Epidermal melanocyte (primary cell): ENCODE measurements at regions not wholly inside any gene's neighbourhood (a gene's known extent, or its start where the extent isn't known, plus 50 kb on each side); places are given as distances from the start of the nearest gene placed in this dataset.
"Not testable (repeated sequence)": the region's sequence is repeated elsewhere in the genome, so short reads cannot be mapped to it uniquely, and the experiment has no call there.

Experiments
- DNase-seq: peaks from one replicate; pipeline ENCODE4 v3.0.0; 2011; ENCODE audit warnings: low spot score; ENCODE audit not compliant: insufficient read length

DNA sequence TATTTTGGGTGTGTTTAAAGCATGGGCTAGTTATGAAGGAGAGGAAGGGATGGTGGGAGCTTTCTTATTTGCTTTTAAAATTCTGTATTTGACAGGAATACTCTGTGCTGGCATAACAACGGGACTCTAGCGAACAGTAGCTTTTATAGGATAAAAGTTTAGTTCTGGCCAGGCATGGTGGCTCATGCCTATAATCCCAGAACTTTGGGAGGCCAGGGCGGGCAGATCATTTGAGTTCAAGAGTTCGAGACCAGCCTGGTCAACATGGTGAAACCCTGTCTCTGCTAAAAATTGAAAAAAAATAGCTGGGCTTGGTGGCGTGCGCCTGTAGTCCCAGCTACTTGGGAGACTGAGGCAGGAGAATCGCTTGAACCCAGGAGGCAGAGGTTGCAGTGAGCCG, 71.5 kb upstream of the GADD45A start:
- DNase-seq = not testable (repeated sequence)

DNA sequence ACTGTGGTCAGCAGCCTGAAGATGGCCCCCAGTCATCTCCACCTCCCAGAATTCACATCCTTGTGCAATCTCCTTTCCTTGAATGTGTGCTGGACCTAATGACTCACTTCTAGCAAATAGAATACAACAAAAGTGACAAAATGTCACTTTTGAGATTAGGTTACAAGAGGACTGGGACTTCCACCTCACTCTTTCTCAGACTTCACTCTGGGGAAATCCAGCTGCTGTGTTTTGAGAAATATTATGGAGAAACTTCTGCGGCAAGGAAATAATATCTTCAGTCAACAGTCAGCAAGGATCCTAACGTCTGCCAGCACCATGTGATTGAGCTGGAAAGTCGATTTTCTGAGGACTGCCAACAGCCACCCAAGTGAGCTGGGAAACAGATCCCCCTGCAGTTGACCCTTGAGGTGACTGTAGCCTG, 70.5 kb upstream of the GADD45A start:
- DNase-seq = no peak

DNA sequence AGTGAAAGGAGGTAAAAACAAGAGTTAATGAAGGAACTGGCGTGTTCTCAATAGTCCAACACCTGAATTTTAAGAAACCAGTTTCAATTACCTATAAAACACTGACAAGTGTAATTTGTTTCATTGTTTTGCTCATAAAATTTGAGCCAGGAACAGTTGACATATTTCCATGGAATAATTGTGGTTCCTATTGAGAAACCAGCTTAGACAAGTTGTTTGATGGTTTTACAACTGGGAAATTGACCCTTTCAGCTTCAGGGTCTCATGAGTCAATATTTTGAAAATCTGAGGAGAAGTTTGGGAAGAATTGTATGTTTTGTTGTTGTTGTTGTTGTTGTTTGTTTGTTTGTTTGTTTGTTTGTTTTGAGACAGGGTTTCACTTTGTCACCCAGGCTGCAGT, 69.1 kb upstream of the GADD45A start:
- DNase-seq = no peak

DNA sequence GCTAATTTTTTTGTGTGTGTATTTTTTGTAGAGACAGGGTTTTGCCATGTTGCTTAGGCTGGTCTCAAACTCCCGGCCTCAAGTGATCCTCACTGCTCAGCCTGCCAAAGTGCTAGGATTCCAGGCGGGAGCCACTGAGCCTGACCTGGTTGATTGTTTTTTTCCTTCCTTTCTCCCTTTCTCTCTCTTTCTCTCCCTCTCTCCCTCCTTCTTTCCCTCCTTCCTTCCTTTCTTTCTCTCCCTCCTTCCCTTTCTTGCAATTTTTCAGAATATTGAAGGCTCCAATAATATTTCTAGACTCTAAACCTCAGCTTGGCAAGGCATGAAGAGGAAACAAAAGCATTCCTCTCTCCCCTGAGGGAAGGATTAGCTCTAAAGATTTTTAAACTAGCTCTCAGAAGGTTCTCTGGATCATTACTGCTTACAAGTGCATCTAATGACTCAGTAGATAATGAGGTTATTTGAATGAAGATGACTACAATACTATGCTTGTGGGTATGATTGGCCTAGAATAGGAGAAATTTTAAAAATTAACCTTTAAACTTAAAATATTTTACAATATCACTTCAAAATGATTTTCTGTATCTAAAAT, 68.5 kb upstream of the GADD45A start:
- no peak for DNase-seq

DNA sequence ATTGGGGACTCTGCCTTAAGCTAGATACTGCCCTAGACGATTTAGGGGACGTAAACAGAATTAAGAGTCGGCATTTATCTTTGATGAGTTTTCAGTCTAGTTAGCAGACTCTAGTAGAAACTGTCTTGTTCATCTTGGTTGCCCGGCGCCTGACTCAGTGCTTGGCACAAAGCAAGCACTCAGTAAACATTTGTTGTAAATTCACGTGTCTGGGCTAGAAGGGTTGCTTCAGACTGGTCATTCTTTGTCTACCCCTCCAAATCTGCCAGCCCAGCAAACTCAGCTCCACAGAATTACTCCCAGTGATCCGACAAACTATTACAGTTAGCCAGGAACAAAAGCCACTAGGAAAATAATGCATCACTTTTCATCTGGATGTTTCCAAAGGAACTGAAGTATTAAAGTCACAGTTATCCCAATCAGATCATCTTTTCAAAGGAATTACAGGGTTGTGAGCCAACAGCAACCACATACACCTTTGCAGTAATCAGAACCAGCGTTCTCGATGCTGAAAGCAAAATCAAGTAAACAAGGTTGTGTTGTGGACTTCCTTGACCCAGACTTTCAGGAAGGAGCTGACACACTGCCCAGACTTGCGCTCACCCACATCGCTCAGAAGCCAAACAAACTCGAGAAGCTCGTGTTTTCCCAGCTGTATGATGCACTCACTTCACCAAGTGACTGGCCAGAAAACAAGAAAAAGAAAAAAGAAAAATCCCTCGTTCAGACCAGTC, 66.5 kb upstream of the GADD45A start:
- DNase-seq = peak; percentile 22

DNA sequence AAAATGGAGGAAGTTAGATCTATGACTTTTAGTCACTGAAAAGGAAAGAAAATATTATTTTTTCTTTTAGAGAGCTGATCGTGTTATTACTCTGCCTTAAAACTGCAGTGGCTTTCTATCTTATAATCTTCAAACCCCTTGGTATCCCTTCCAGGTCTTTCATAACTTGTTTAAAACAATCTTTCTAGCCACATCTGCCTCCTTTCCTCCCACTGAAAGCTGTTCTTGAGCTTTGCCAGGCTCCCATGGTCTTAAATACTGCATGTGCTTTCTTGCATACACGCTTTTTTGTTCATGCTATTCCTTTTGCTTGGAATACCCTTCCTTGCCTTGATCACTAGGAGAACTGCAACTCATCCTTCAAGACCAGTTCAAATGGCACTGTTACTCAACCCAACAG, 65.9 kb upstream of the GADD45A start:
- DNase-seq = no peak

DNA sequence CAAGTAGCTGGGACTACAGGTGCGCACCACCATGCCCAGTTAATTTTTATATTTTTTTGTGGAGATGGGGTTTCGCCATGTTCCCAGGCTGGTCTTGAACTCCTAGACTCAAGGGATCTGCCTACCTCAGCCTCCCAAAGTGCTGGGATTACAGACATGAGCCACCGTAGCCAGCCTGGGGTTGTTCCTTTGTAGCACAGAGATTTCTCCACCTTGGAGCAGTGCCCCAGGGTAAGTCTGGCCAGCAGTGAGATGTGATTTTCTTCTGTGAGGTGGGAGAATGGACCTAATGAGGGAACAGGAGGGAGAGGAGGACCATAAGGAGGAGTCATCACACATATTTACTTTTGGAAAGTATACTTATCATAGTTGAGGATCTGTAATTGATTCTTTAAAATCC, 61.1 kb upstream of the GADD45A start:
- DNase-seq = no peak

DNA sequence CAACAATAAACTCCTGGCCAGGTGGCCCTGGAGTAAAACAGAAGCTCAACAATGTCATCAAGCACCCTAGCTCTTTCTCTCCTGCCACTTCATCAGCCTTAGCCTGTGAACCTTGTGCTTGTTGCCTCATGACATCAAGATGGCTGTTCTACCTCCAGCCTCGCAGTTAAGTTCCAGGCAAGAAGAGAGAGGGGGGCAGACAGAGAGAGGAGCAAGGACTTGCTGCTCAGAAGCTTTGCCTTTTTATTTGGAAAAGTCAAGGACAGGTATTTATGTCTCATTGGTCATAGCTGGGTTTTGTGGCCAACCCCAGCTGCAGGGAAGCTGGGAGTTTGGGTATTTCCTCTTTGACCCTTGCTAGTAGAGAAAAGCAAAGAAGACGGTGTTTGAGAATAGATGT, 60.3 kb upstream of the GADD45A start:
- DNase-seq = no peak

DNA sequence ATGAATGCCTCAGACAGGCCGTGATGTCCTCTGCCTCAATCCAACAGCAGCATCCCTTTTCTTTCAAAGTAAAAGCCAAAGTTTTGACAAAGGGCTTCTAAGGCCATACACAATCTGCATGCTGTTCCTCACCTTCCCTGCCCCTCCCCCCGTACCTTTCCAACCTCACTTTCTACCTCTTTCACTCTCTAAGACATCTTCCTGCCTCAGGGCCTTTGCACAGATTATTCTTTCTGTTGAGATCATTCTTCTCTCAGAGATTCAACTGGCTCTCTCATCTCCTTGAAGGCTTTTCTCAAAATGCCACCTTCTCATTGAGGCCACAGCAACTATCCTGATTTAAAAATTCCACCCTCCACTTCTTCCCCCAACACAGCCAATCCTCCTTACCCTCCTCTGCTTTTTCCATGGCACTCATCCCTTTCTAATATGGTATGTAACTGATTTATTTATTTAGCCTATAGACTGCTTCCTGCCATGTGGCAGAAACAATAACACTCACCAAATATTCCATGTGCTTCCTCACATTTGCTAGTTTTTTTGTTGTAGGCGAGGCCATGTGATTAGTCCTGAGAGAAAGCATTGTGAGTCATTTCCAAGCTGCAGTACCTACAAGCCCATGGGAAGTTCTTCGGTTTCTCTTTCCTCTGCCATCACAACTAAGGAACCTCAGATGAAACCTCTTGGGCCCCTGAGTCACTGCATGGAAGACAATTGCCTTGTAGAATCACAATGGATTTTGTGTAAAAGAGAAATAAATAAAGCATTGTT, 58.7 kb upstream of the GADD45A start:
- DNase-seq = no peak

DNA sequence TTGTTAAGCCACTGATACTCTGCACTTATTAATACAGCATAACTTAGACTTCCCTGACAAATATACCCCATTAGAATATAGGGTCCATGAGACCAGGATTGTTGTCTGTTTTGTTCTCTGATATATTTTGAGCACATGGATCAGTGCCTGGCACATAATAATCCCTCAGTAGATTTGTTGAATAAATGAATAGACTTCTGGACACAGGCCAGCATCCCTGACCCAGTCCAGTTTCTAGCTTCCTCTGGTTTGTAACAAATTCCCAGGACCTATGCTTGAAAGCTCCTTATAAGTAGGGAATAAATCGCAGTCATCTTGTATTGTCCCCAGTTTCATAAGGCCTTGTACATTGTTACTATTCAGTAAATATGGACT, 58.2 kb upstream of the GADD45A start:
- no peak for DNase-seq

DNA sequence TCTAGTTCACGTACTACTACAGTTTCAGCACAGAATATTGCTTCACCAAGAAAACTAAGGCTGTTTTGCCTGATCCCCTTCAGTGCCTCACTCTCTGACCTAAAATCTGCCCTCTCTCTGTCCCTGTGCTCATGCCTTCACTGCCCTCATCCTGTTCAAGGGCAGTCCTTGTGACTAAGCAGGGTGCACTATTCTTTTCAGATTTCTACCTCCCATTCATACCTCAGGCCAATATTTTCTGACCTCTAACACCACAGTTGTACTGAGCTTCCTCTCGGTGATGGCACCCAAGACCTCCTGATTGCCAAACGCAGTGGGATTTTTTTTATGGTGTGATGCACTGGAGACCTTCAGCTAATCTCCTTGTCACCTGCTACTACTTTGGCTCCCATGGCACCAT, 57.7 kb upstream of the GADD45A start:
- no peak for DNase-seq

DNA sequence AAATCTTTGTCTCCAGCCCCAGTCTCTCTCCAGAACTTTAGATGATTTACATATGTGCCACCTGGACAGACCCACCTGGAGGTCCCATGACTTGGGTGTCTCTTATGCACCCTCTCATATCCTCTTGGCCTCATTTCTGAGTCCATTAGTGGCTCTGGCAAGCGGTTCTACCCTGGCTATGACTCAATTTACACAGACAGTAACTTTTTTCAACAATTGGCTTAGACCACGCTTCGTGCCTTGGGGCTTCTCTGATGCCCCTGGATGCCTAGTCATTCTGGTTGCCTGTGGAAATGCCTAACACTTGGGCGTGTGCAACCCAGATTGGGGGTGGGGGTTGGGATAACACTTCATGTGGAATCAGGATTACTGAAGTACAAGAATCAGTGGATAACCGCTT, 57.1 kb upstream of the GADD45A start:
- DNase-seq = no peak

DNA sequence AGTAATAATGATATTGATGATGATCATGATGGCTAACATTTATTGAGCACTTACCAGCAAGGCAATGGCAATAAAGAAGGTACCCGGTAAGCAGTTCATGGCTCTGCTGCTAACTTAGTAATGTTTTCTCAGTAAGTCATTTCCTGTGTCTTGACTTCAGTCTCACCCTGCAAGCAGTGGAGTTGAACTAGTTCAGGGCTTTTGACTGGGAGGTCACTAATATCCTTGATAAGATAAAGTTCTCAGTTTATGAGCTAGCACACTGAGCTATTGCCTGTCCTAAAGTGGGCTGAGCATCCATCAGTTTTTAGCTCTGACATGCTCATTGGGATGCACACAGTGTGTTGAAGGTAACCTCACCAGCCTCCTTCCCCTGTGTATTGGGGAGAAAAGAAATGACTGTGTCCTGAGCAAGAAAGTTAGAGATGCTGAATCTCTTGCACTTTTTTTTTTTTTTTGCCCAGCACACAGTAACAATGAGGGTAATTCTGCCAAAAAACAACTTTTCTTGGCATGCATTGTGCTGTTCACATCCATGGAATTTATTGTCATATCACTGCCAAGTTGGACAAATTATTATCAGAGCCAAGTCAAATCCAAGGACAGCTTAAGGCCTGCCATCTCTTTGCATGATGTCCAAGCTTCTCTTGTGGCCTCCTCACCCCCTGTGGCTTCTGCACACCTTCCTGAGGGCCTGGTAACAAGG, 55.5 kb upstream of the GADD45A start:
- no peak for DNase-seq

DNA sequence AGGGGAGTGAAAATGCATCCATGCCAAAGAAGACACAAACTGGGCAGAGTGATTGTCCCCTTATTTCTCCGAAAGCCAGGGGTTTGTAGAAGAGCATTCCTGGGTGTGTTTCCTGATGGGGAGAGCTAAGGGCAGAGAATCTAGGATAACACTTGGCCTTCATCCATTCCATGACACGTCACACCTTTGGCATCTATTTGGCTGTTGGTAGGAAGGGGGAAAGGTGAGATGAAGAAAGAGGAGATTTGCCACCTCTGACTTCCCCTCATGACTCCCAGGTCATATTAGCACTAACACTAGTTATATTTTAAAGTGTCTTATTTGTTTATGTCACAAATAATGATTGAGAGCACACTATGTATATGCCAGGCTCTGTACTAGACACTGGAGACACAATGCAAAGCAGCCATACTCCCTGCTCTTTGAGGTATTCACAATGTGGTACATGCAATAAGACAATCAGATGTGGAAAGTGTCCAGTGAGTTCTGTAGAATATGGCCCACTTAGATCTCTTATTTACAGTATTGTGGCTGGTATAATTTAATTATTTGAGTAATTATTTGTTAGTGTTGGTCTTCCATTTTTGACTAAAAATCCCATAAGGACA, 54.5 kb upstream of the GADD45A start:
- no peak for DNase-seq

DNA sequence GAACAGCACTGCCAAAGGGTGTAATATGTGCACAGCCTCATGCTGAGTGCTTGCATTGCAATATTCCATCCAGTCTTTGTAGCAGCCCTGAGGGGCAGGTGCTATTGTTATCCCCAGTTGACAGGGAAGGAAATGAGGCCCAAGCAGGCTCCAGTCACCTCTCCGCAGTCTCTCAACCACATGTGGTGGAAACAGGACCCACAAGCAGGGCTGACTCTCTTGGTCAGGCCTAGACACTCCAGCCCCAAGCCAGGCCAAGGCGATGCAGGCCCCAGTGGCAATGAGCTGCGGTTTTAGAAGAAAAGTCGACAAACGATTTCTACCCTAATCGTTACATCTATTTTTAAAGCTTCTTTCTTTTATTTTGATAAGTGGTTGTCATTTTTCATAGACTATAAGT, 52.6 kb upstream of the GADD45A start:
- DNase-seq = no peak

DNA sequence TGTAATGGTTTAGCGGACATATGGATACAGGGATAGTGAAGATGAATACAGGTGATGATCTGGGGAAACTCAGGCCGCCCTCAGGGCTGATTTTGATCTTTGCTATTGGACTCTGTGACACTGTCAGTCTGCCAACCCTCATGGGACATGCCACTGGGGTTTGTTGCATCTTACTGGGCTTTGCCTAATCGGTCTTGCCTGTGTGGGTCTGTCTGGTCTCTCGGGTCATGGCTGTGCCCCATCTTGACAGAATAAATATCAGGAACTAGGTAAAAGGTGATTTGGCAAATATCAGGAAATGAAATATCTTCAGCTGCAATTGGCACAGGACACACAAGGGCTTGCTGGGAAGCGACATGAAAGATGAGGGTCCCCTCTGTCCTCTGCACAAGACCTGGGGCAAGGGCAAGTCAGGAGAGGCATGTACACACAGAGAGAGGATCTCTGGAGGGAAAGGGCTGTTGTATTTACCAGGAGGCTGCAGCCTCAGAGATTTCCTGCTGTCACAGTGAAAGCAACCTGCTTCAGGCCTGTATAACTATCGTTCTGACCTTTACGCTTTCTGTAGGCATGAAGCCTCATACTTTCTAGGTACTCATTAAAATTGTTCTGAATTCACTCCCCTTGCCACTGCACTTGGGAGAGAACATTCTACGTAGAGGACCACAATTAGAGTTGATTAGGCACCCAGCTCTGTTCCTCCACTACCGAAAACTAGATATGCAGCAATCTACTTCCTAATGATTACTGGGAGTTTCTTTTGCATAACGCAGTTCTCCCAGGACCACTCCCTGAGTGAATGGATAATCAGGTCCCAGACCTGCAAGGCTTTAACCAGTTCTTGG, 52.0 kb upstream of the GADD45A start:
- DNase-seq = no peak

DNA sequence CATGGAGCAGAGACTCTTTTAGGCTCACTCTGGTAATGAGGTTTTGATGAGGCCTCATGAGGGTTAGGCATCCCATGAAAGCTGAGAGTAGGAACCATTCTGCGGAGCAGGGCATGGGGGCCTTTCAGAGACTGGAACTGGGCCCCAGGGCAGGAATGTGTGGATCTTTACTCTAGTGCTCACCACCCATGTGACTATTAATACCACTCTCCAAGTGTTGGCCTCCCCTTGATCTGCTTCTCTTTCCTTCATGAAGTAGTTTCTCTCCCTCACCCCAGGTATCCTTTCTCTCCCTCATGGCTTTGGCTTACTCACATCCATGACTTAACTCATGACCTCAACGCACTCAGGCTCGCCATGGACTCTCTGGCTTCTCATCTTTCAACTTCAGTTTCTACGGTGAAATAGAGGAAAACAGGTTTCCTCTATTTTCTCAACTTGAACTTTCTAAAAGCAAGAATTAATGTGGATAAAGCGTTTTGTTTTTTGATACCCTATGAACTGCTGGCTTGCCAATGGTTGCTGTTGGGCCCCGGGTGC, 50.5 kb upstream of the GADD45A start:
- no peak for DNase-seq

DNA sequence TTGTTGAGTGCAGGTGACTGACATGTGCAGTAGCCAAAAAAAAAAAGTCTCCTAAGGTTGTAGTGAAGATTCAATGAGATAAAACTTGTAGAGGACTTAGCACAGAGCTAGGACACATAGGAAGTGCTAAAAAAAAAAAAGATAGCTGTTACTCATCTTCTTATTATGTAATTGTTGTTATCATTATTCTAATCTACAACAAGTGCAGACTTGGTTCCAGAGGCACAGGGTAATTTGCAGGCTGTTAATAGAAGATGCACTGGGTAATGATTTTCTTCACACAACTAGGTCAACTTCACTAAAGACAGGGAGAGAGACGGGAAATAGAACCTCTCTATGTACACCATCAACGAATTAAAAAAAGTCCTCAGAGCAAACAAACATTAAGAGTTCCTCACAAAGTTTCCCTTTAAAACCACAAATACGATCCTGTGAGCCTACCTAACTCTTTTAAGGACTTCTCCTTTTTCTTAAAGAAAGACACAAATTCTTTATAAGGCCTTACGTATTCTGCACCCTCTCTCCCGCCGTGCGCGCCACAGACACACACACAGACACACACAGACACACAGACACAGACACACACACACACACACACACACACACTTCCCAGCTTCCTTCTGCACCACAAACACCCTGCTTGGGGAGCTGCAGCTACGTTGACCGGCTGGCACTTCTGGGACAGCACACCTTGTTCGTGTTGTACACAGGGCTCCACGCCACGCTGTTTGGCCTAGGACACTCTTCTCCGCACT, 49.8 kb upstream of the GADD45A start:
- DNase-seq = no peak
